ENCODE measurements at regions not wholly inside any gene's neighbourhood (a gene's known extent, or its start where the extent isn't known, plus 50 kb on each side); places are given as distances from the start of the nearest gene placed in this dataset.

GRCh38 chr13:79081942-79082341 lies 324.1 kb downstream of the RBM26 start:
- DNase-seq, result no peak

GRCh38 chr13:79079351-79079839 lies 326.7 kb downstream of the RBM26 start:
- DNase-seq, result no peak

GRCh38 chr13:79075703-79076102 lies 330.4 kb downstream of the RBM26 start:
- no peak for DNase-seq

- DNase-seq, result no peak
These were observed 335.6 kb downstream of the RBM26 start for GRCh38 chr13:79070343-79070974.

- DNase-seq, result no peak
These were observed 343.8 kb downstream of the RBM26 start for GRCh38 chr13:79062291-79062690.

GRCh38 chr13:79060216-79060615 lies 345.8 kb downstream of the RBM26 start:
- DNase-seq, result no peak

GRCh38 chr13:79056706-79057105 lies 349.3 kb downstream of the RBM26 start:
- no peak for DNase-seq

- DNase-seq, result no peak
These were observed 354.6 kb downstream of the RBM26 start for GRCh38 chr13:79051472-79051871.

GRCh38 chr13:79044415-79044814 lies 361.6 kb downstream of the RBM26 start:
- DNase-seq, result no peak

- DNase-seq, result no peak
These were observed 362.8 kb downstream of the RBM26 start for GRCh38 chr13:79043208-79043607.

- no peak for DNase-seq
These were observed 368.9 kb downstream of the RBM26 start for GRCh38 chr13:79037197-79037596.

- DNase-seq, result no peak
These were observed 371.7 kb downstream of the RBM26 start for GRCh38 chr13:79034341-79034740.

GRCh38 chr13:79030513-79030912 lies 371.6 kb upstream of the OBI1 start:
- no peak for DNase-seq

GRCh38 chr13:79018166-79018565 lies 359.2 kb upstream of the OBI1 start:
- DNase-seq, result no peak

- no peak for DNase-seq
These were observed 352.2 kb upstream of the OBI1 start for GRCh38 chr13:79011179-79011578.

- no peak for DNase-seq
These were observed 345.3 kb upstream of the OBI1 start for GRCh38 chr13:79003989-79004898.

GRCh38 chr13:78999494-78999893 lies 340.5 kb upstream of the OBI1 start:
- DNase-seq, result no peak

- no peak for DNase-seq
These were observed 339.8 kb upstream of the OBI1 start for GRCh38 chr13:78998630-78999315.

- DNase-seq, result no peak
These were observed 339.1 kb upstream of the OBI1 start for GRCh38 chr13:78997902-78998629.

- no peak for DNase-seq
These were observed 334.8 kb upstream of the OBI1 start for GRCh38 chr13:78993792-78994191.

- DNase-seq, result no peak
These were observed 323.0 kb upstream of the OBI1 start for GRCh38 chr13:78981913-78982312.

- DNase-seq, result no peak
These were observed 320.4 kb upstream of the OBI1 start for GRCh38 chr13:78979349-78979748.
